ENCODE measurements at regions not wholly inside any gene's neighbourhood (a gene's known extent, or its start where the extent isn't known, plus 50 kb on each side); places are given as distances from the start of the nearest gene placed in this dataset.

DNA sequence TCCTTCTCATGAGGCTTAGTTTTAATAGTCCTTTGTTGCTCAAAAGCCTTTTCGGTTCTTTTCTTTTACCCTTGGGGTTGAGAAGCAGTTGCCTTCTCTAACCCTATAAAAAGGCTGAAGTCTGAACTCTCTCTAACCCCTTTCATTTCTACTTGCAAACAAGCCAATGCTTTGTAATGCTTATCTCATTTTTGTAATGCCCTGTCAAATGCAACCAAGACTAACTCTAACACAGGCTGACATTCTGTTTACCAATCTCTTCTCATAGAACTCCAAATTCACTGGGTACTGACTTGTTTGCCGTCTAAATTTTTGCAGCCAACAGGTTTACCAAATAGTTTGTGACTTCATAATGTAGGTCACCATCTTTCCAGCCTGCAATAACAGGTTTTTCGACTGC is 233.9 kb upstream of the SNX7 start:
- TF ChIP-seq EP300 (IDR thresholded peaks at IDR 0.05), result no peak
- TF ChIP-seq, protein P1, sequence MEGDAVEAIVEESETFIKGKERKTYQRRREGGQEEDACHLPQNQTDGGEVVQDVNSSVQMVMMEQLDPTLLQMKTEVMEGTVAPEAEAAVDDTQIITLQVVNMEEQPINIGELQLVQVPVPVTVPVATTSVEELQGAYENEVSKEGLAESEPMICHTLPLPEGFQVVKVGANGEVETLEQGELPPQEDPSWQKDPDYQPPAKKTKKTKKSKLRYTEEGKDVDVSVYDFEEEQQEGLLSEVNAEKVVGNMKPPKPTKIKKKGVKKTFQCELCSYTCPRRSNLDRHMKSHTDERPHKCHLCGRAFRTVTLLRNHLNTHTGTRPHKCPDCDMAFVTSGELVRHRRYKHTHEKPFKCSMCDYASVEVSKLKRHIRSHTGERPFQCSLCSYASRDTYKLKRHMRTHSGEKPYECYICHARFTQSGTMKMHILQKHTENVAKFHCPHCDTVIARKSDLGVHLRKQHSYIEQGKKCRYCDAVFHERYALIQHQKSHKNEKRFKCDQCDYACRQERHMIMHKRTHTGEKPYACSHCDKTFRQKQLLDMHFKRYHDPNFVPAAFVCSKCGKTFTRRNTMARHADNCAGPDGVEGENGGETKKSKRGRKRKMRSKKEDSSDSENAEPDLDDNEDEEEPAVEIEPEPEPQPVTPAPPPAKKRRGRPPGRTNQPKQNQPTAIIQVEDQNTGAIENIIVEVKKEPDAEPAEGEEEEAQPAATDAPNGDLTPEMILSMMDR (IDR thresholded peaks at IDR 0.05), result no peak

Data from ovary (tissue), 3 donors.